ENCODE measurements at regions not wholly inside any gene's neighbourhood (a gene's known extent, or its start where the extent isn't known, plus 50 kb on each side); places are given as distances from the start of the nearest gene placed in this dataset.

GRCh38 chr14:26870096-26870495 lies 272.3 kb upstream of the NOVA1 start:
- CTCF ChIA-PET, result no interaction called here
- H2AFZ ChIP-seq (ENCODE audit: insufficient read depth, low read depth, low read length, poor library complexity, severe bottlenecking), result no peak overlapping the region
- H3K9me3 ChIP-seq (ENCODE audit: control extremely low read depth in 1 of 3, control insufficient read depth in 2 of 3, insufficient read depth in 1 of 3, low read length in 2 of 3), result no peaks in the 10 kb centered on the region
- no peak overlapping the region for H3K4me2 ChIP-seq (replicated peaks; ENCODE audit: low read depth, low read length, poor library complexity, severe bottlenecking)
- POLR2A ChIA-PET, result no interaction called here
- H3K9me3 Mint-ChIP-seq (ENCODE audit: insufficient read depth), result no peaks in the 10 kb centered on the region
- no peak overlapping the region for H3K27ac ChIP-seq (ENCODE audit: low read length in 2 of 2)
- TF ChIP-seq, protein P1, sequence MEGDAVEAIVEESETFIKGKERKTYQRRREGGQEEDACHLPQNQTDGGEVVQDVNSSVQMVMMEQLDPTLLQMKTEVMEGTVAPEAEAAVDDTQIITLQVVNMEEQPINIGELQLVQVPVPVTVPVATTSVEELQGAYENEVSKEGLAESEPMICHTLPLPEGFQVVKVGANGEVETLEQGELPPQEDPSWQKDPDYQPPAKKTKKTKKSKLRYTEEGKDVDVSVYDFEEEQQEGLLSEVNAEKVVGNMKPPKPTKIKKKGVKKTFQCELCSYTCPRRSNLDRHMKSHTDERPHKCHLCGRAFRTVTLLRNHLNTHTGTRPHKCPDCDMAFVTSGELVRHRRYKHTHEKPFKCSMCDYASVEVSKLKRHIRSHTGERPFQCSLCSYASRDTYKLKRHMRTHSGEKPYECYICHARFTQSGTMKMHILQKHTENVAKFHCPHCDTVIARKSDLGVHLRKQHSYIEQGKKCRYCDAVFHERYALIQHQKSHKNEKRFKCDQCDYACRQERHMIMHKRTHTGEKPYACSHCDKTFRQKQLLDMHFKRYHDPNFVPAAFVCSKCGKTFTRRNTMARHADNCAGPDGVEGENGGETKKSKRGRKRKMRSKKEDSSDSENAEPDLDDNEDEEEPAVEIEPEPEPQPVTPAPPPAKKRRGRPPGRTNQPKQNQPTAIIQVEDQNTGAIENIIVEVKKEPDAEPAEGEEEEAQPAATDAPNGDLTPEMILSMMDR (IDR thresholded peaks at IDR 0.05), result no peak
- no peak for TF ChIP-seq EZH2 (IDR thresholded peaks at IDR 0.05; ENCODE audit: borderline replicate concordance, insufficient read depth, low read depth, low read length, poor library complexity, severe bottlenecking)
- H3K27ac Mint-ChIP-seq, result no peak overlapping the region
- no peak overlapping the region for H3K4me3 ChIP-seq (ENCODE audit: control extremely low read depth in 1 of 5, extremely low read depth in 1 of 5, insufficient read depth in 1 of 5, low read depth in 2 of 5, low read length in 4 of 5)
- no peaks in the 10 kb centered on the region for H3K27me3 ChIP-seq (replicated peaks in 1 of 4; ENCODE audit: control extremely low read depth in 1 of 4, control insufficient read depth in 3 of 4, insufficient read depth in 4 of 4, low read length in 3 of 4)
- H3K4me3 Mint-ChIP-seq, result no peak overlapping the region
- H4K20me1 ChIP-seq (ENCODE audit: control insufficient read depth, insufficient read depth, low read length, poor library complexity, severe bottlenecking), result no peaks in the 10 kb centered on the region
- H3K4me1 Mint-ChIP-seq, result no peaks in the 10 kb centered on the region
- no CpG with 5 or more reads among the region's 2 CpGs for WGBS (ENCODE audit: insufficient coverage)
- no peaks in the 10 kb centered on the region for H3K27me3 Mint-ChIP-seq
- no peaks in the 10 kb centered on the region for H3K79me2 ChIP-seq (ENCODE audit: control insufficient read depth, insufficient read depth, low read length)
- DNase-seq, result no peak
- intact Hi-C loops (cut with micrococcal nuclease), result no loop called here
- H3K36me3 ChIP-seq (replicated peaks in 1 of 2; ENCODE audit: control extremely low read depth in 1 of 2, control insufficient read depth in 1 of 2, extremely low read depth in 1 of 2, insufficient read depth in 2 of 2, low read length in 1 of 2), result no peaks in the 10 kb centered on the region
- no peak for ATAC-seq (ENCODE audit: low read depth)
- no peaks in the 10 kb centered on the region for H3K4me1 ChIP-seq (ENCODE audit: control insufficient read depth in 2 of 2, insufficient read depth in 2 of 2, low read length in 2 of 2)
- H3K9ac ChIP-seq (ENCODE audit: low read length), result no peak overlapping the region

GRCh38 chr14:26870722-26871617 lies 273.1 kb upstream of the NOVA1 start:
- Histone ChIP-seq H3K9ac (ENCODE audit: low read length) (no peak overlapping the region), H4K20me1 (ENCODE audit: control insufficient read depth, insufficient read depth, low read length, poor library complexity, severe bottlenecking) (no peaks in the 10 kb centered on the region), H3K27ac (ENCODE audit: low read length in 2 of 2) (no peak overlapping the region), H3K4me3 (ENCODE audit: control extremely low read depth in 1 of 5, extremely low read depth in 1 of 5, insufficient read depth in 1 of 5, low read depth in 2 of 5, low read length in 4 of 5) (no peak overlapping the region), H3K4me1 (ENCODE audit: control insufficient read depth in 2 of 2, insufficient read depth in 2 of 2, low read length in 2 of 2) (no peaks in the 10 kb centered on the region), H3K36me3 (replicated peaks in 1 of 2; ENCODE audit: control extremely low read depth in 1 of 2, control insufficient read depth in 1 of 2, extremely low read depth in 1 of 2, insufficient read depth in 2 of 2, low read length in 1 of 2) (no peaks in the 10 kb centered on the region), H3K79me2 (ENCODE audit: control insufficient read depth, insufficient read depth, low read length) (no peaks in the 10 kb centered on the region), H3K9me3 (ENCODE audit: control extremely low read depth in 1 of 3, control insufficient read depth in 2 of 3, insufficient read depth in 1 of 3, low read length in 2 of 3) (no peaks in the 10 kb centered on the region), H3K27me3 (replicated peaks in 1 of 4; ENCODE audit: control extremely low read depth in 1 of 4, control insufficient read depth in 3 of 4, insufficient read depth in 4 of 4, low read length in 3 of 4) (no peaks in the 10 kb centered on the region), H2AFZ (ENCODE audit: insufficient read depth, low read depth, low read length, poor library complexity, severe bottlenecking) (no peak overlapping the region), H3K4me2 (replicated peaks; ENCODE audit: low read depth, low read length, poor library complexity, severe bottlenecking) (no peak overlapping the region)
- no peak overlapping the region for H3K4me3 Mint-ChIP-seq
- DNase-seq (no peak), ATAC-seq (ENCODE audit: low read depth) (no peak)
- TF ChIP-seq, protein P1 (IDR thresholded peaks at IDR 0.05), result no peak
- no peak for TF ChIP-seq EZH2 (IDR thresholded peaks at IDR 0.05; ENCODE audit: borderline replicate concordance, insufficient read depth, low read depth, low read length, poor library complexity, severe bottlenecking)
- intact Hi-C loops (cut with micrococcal nuclease), result no loop called here
- H3K27me3 Mint-ChIP-seq, result no peaks in the 10 kb centered on the region
- peaks cover 2% of the 10 kb centered on the region for H3K9me3 Mint-ChIP-seq (ENCODE audit: insufficient read depth)
- no peak overlapping the region for H3K27ac Mint-ChIP-seq
- H3K4me1 Mint-ChIP-seq, result no peaks in the 10 kb centered on the region
- ChIA-PET POLR2A (no interaction called here), CTCF (no interaction called here)
- 72% methylated on average over 2 of the region's 8 CpGs for WGBS (ENCODE audit: insufficient coverage)
